GM18858 (cell line): ENCODE measurements at regions not wholly inside any gene's neighbourhood (a gene's known extent, or its start where the extent isn't known, plus 50 kb on each side); places are given as distances from the start of the nearest gene placed in this dataset.
A peak's percentile ranks its signal among the peaks of the same experiment; 100 is the strongest.
"Not testable (repeated sequence)": the region's sequence is repeated elsewhere in the genome, so short reads cannot be mapped to it uniquely, and the experiment has no call there.

Source experiments
- ATAC-seq: cut with Tn5 transposase; IDR thresholded peaks from one replicate; pipeline ENCODE4 v1.9.1; 2021; ENCODE audit not compliant: unreplicated experiment

DNA sequence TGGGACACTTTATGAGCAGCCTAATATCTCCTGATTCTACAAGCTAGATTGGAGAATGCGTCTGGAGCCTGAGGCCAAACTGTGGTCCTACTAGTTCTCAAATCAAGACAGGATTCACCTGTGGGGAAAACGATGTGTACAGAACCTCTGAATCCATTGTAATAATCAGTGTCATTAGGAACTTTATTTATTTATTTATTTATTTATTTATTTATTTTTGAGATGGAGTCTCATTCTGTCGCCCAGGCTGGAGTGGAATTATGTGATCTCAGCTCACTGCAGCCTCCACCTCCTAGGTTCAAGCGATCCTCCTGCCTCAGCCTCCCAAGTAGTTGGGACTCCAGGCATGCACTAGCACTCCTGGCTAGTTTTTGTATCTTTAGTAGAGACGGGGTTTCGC lies 52.6 kb upstream of the KIF26B start:
- not testable (repeated sequence) for ATAC-seq

DNA sequence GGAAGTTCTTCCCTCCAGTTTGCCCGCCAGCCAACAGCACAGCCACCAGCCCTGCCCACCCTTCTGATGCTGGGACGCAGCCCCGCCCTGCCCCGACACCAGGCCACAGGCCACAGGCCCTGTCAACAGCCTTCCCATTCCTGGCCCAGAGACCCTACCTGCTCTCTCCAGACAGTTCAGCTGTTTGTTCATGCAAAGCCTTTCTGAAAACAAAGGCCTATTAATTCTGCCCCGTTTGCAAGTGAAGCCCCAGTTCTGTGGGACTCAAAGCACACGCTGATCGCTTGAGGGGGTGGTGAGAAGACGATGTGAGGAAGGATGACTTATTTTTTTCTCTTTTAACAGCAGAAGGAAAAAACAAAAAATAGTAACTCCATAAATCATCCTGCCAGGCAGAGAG lies 55.4 kb upstream of the KIF26B start:
- ATAC-seq, result no peak

DNA sequence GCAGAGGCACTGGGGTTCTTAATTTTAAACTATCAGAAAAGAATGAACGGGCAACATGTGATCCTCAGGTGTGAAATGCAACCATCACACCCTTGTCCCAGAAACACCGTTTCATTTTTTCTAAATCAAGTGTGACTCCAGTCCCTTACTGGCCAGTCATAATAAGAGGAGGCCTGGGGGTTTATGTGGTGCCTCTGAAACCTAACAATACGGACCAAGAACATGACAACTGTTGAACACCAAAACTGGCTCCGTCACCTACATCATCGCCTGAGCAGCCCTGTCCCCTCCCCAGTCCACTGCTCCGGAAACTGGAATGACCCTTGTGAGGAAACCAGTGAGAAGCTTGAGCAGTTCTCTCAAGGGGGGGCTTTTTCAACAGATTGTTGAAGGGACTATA lies 55.9 kb upstream of the KIF26B start:
- no peak for ATAC-seq

DNA sequence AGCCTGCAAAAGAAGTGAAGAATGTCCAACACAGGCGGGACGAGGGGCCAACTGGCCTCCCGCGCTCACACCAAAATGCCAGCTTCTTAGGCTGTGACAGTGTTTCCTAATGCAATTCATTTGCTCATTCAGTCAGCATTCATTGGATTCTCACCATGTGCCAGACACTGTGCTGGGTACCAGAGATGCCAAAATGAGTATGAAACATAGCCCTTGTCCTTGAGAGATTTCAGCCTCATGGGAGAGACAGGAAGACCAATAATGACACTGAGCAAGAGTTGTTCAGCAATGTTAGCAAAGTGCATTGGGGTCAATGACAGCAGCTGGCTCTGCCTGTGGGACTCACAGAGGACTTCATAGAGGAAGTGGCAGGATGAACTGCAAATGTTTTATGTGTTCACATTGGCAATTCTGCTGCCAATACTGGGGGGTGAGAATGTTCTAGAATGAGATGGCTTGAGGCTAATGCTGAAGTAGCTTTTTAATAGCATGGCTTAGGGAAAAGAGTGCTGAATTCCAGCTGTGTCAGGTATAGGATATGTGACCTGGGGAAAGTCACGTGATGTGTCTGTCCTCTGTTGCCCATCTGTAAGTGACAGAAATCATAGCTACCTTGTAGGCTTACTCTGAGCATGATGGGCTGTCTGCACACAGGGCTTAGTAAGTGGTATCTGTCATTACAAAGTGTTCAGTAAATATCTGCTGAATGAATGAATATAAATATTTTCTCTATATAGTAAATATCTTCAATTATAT lies 58.3 kb upstream of the KIF26B start:
- ATAC-seq, result no peak

DNA sequence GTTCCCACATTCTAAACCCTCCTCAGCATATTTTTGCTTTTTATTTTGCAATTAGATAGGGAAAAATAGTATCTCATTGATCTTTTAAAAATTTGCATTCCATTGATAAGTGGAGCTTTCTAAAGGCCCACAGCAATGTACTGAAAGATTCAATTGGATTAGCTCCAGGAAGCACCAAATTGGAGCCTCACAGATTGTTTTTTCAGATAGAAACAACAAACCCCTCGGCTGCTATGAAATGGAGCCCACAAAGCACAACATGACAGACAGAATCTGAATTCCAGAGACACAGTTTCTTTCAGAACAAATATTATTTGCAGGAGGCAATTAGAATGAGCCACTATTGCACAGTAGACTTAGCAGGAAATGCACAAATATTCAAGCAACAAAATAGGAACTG lies 58.9 kb upstream of the KIF26B start:
- ATAC-seq, result no peak

DNA sequence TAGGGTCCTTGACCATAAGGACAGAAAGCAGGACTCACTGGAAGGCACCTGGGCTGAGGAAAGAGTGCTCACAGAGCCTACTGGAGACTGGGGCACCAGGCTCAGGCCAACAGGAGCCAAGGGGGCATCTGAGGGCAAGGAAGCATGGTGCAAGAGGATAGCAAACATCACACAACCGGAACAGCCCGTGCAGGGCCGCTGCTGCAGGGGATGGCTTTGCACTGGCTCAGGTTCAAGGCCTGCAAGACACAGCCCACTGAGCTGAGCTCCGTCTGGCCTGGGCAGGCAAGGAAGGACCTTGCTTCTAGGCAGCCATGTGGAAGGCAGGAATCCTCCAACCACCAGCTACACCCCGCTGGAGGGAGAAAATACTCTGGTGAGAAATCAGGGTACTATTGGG lies 59.8 kb upstream of the KIF26B start:
- ATAC-seq, result no peak

DNA sequence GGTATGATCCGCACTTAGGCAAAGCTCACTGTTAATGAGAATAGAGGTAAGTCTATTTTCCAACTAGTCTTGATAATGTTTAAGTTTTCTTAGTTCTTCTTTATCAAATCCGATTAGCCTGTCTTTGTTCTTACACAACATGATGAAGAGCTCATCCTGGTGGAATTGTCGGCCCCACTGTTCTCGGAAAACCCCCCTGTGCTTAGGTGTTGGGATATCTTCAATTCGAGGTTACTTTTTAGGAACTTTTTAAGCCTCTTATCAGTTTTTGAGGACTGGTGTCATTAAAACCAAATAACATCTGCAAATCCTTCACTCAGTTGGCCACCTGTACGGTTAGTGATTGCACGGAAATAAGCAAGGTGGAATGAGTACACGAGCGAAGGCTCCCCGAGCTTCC lies 60.7 kb upstream of the KIF26B start:
- ATAC-seq, result no peak

DNA sequence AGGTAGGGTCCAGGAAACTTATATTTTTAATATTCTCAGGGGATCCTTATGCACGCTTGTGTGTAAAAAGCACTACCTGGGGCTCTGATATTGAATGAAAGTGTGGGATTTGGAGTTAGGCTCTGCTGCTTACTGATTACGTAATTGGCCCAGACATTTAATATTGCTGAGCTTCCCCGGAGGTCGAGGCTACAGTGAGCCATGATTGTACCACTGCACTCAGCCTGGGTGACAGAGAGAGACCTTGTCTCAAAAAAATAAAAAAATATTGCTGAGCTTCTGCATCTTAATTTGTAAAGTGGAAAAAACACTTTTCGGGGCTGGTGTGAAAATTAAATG lies 62.2 kb upstream of the KIF26B start:
- no peak for ATAC-seq

DNA sequence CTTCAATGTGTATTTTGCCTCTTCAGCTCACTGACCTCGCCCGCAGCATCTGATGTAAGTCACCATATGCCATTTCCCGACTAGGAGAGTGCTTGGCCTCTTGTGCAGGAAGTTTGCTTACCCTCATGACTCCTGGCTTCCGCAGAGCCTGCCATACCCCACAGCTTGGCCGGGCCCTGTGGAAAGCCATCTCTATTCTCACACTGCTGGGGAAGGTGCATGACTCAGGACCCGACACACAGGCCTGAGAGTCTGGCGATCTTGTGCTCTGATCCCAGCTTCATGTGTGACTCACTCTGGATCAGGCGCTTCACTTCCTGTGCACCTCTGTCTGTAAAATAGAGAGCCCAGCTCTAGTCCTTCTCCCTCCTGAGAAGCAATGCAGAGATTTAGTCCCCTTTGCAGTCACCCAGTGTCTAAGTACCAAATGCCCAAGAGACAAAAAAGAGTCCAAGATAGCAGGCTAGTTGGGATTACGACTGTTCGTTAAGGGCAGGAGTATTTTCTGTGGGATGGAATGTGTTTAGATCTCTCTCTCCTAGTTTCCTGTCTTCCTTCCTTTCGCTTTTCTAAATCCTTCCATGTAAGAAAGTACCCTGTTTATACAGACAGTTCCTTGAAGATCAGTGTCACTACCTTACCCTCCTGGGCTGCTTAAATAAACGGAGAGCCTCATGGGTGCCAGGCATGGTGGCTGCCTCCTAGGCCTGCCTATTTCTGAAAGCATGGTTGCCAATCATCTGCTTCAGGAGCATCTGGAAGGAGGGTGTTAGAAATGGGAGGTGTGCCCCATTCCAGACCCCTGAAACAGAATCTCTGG lies 62.8 kb upstream of the KIF26B start:
- ATAC-seq, result no peak

DNA sequence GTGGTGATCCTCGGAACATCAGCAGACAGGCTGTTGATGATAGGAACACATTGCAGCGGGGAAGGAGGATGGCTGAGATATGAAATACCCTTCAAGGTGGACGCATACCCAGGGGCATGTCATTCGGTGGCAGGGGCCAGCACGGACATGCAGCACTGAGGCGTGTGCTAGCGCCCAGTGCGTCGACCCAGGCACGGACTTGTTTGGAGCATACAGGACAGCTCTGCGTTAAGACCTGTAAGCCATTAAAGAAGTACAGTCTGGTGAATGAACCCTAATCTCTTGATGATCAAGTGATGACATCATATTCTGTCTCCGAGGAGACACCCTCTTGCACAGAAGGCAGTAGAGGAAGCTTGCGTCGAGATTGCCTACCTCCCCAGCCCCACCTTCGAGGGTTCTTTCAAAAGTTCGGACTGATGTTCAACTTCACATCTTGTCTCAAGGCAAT lies 63.6 kb upstream of the KIF26B start:
- no peak for ATAC-seq

DNA sequence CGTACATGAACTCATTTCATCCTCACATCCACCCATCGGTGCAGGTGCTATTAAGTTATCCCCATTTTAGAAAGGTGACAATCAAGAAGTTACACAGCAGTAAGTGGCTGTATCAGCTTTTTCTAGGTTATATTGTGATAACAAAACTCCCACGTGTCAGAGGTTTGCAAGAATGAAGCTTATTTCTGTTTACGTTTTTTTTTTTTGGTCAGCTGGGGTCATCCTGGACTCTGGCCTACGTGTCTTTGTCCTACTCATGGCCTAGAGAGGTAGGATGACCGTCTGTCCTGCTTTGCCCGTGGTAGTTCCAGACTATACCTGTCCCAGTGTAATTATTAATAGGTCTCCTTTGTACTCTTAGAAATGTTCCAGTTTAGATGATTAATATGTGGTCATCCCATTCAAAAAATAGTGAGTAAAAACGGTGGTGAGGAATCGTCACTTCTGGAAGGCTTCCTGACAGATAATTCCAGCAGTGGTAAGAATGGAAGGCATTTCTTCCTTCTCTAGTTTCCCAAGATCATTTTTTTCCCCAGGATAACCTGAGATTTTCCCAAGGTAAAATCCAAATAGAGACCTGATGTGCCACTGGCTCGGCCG lies 64.2 kb upstream of the KIF26B start:
- no peak for ATAC-seq

DNA sequence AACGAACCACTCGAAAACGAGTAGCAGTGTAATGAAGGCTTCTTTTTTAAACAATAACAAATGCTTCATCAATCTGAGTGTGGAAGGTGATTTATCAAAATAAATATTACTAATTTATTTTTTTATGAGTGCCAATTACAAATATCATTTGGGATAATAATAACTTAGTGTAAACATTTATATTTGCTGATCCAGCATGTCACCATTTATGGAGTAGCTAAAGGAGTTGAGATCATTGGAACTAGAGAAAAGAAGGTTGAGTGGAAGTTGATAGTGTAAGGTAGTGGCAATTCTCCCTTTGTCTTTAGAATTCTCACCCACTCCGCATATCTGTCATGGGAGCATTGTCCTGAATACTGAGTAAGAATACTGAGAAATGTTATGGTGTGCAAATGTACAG lies 67.1 kb upstream of the KIF26B start:
- ATAC-seq, result no peak

DNA sequence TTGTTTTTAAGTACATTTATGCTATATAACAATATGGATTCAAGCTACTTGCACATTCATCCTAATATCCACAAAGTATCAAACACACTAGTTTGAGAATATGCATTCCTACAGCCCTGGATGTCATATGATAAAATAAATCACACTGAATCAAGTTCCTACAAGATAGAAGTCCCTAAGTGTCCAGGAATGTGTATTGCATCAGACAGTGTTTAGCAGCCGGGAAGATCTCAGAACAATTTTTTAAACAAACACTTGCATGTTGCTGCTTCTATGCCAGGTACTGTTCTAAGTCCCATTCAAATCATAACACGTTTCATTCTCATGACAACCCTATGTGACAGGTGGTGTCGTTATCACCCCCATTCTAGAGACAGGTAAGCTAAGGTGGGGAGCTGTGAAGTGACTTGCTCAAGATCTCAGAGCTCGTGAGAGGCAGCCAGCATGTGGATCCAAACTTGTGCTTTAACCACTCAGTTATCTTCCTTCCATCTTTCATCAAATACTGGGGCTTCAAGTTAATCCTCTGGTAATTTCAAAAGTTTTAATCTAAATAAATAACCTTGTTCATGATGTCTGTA lies 68.3 kb upstream of the KIF26B start:
- no peak for ATAC-seq

DNA sequence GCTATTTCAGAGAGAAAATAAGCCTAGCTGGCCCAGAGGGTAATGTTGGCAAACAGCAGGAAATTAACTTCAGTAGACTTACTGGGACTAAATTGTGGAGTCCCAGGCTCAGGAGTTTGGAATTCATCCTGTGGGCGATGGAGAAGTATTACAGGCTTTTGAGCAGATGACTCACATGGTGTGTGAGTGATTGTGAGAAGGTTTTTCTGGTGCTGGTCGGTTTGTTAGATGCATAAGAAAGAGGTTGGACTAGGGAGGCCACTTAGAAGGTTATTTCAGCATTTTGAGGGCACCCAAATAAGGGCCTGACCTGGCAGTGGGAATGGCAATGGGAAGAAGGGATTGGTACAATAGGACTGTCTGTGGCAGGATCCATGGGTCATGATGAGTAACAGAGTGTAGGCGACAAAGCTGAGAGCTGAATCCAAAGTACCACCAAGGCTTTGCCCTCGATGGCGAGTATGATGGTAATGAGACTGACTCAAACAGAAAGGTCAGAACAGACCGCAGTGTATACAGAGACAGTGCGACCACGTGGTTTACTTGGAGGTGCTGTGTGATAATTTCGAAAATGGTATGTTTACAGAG lies 69.2 kb upstream of the KIF26B start:
- ATAC-seq, result peak; percentile 55

DNA sequence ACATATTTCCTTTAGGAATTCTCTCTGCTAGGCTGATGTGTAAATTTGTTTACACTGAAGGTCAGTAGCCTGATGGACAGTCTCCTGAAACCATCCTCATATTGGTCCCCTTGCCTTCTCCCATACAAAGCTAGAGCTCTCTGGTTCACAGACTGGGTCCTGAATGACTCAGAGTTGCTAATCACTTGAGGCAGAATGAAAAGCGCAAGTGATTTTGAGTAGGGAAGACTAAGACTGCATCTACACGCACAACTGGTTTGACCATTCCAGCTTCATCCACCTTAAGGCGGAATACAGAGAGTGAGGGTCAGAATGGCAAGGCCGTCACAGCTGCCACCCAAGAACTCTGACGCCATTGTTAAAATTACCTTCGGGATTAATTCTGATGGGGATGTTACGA lies 70.2 kb upstream of the KIF26B start:
- no peak for ATAC-seq

DNA sequence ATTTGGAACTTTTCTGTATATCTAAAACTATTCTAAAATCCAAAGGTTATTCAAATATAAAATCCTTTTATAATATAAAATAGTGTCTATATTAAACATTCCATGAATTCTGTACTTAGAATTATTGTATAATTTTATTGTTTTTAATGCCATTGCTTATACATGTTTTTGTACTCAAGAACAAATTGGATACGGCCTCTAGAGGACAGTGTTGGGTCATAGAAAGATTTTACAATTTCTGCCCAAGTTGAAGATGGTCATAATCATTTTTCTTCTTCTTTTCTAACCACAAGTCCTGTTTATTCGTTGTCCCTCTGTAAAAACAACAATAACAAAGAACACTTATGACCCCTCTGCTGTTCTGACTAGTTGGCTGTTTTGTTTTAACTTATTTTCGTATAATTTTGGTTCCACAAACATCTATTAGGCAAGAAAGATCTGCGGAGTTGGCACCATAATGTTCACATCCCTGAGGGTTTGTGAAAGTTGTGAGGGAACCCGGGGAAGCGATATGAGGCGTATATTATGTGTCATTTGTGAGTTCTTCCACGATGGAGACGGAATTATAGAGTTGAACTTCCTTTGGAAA lies 75.7 kb upstream of the KIF26B start:
- ATAC-seq, result no peak

DNA sequence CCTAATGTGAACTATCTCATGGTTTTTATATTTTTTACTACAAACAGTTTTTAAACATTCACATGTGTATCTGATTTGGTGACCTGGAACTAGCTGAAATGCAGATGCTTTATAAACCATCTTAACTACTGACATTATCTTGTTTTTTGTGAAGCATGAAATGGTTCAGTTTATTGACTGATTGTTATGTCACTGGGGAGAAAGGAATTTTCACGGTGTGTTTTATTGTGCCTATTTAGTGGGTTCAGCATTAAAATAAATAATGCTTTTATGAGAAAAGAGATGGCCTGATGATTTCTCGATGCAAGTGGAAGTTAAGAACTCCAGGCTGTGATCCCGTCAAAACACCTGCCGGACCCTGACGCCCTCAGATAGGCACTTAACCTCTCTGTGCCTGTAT lies 79.9 kb upstream of the KIF26B start:
- no peak for ATAC-seq

DNA sequence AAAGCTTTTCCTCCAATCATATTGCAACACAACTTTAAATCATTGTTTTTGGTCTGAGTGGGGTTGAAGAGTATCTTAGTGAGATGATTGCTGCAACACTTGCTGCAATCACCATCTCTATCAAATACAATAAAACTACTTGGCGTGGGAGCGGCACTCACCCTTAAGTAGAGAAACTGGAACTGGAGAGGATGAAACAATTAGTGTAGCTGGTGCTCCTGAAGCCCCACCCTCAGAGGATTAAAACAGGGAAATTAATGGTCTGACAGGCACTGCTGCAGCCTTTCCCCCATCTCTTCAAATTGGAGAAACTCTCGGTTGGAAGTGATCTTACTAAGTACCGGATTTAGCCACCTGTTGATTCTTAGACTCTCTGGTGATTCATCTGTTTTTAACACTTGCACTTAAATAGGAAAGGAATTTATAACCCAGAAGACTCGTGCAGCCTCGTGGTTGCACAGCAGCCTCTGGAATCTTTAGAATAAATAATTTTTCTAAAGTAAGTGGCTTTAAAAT lies 80.5 kb upstream of the KIF26B start:
- no peak for ATAC-seq

DNA sequence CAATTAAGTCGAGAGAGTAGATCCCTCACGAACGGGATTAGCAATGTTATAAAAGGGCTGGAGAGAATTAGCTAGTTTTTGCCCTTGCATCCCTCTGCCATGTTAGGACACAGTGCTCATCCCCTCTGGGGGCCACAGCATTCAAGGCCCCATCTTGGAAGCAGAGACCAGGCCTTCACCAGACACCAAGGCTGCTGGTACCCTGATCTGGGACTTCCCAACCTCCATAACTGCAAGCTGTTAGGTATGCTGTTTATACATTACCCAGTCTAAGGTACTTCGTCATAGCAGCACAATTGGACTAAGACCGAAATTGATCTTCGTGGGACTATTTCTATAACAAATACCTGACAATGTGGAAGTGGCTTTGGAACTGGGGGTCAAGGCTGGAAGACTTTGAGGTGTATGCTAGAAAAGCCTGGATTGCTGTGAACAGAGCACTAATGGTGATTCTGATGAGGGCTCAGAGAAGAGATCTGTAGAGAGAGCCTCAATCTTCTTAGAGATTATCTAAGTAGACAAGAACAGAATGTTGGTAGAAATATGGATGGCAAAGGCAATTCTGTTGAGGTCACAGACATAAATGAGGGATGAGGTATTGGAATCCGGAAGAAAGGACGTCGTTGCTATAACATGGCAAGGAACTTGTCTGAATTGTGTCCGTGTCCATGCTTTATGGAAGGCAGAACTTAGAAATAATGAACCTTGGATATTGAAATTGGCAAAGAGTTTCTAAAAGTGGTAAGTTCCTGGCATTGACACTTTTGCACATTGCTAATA lies 83.8 kb upstream of the KIF26B start:
- ATAC-seq, result no peak

DNA sequence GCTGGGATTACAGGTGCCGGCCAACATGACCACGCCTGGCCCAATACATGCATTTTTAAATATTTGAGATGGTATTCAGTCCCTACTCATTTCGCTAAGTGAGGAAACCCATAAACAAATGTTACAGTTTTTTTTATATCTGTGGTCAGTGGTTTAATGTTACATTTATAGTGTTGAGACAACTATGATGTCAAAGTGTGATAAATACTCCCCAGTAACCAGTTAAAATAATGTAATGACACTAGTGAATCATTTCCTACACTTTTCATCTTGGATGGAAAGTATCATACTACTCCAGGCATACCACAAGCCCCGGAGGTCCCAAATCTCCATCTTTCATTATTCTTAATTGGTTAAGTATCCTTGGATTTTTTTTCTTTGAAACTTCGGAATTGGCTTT lies 87.5 kb upstream of the KIF26B start:
- no peak for ATAC-seq
